HepG2 (cell line): ENCODE measurements at regions not wholly inside any gene's neighbourhood (a gene's known extent, or its start where the extent isn't known, plus 50 kb on each side); places are given as distances from the start of the nearest gene placed in this dataset.
A peak's percentile ranks its signal among the peaks of the same experiment; 100 is the strongest.

ENCODE experiments used
- ATAC-seq: fragments of 200-7000 bp; cut with Tn5 transposase; 3 replicates; pipeline ENCODE4 v1.9.1; 2020; ENCODE audit warnings: mild to moderate bottlenecking, moderate library complexity
- BruUV-seq: library from RNA; stranded (reverse); fragments of 400-500 nt; replicated peaks from 2 replicates; lab custom pipeline; 2021; lab: Mats Ljungman, UMichigan
- CTCF ChIA-PET: fragments of 300-600 bp; formaldehyde crosslinking; extraction: SDS; loops from one replicate; lab custom pipeline; 2021; ENCODE audit warnings: low total read pairs, inconsistent platforms, low intra/inter-chr PET ratio; lab: Yijun Ruan, JAX
- POLR2A ChIA-PET: fragments of 350-600 bp; sonication (Branson Sonifier 250); formaldehyde crosslinking; loops from one replicate; lab custom pipeline; 2020; ENCODE audit warnings: antibody characterized with exemption, inconsistent platforms; lab: Yijun Ruan, JAX
- DNase-seq: peaks from one replicate; pipeline ENCODE4 v3.0.0-alpha.2; 2015; ENCODE audit warnings: low spot score
- FAIRE-seq: peaks from 3 replicates; lab custom pipeline; 2011; peaks lifted over from hg19 to GRCh38; lab: Jason Lieb, UNC
- H2AFZ ChIP-seq: one replicate; pipeline ENCODE4 v1.6.1; 2011; ENCODE audit warnings: low read length, inconsistent platforms
- H3K27ac ChIP-seq: fragments of 300-600 bp; 3 replicates; pipeline ENCODE4 v1.8.0; 2011; ENCODE audit warnings: mixed run types, mild to moderate bottlenecking, mixed read lengths, low read length, inconsistent platforms; ENCODE audit not compliant: insufficient read depth; ENCODE audit errors: extremely low read length
- H3K27me3 ChIP-seq, 2 experiments: fragments of 200-600 bp in 1 of 2; 2 replicates in 1 of 2; 3 replicates in 1 of 2; pipeline versions ENCODE4 v1.6.0 to v1.8.0; 2011; ENCODE audit warnings: low read length in 2 of 2, mild to moderate bottlenecking in 2 of 2, moderate library complexity in 2 of 2, inconsistent platforms in 1 of 2; ENCODE audit not compliant: insufficient read depth in 2 of 2, control insufficient read depth in 1 of 2
- H3K36me3 ChIP-seq, 2 experiments: fragments of 200-600 bp in 1 of 2; replicated peaks in 1 of 2; 2 replicates in 1 of 2; 3 replicates in 1 of 2; pipeline versions ENCODE4 v1.5.1 to v1.8.0; 2011; ENCODE audit warnings: low read length in 2 of 2, inconsistent platforms in 1 of 2; ENCODE audit not compliant: insufficient read depth in 2 of 2, control insufficient read depth in 1 of 2
- H3K4me1 ChIP-seq: 2 replicates; pipeline ENCODE4 v1.5.1; 2012; ENCODE audit warnings: low read length, inconsistent platforms; ENCODE audit not compliant: insufficient read depth
- H3K4me2 ChIP-seq: 2 replicates; pipeline ENCODE4 v1.6.0; 2011; ENCODE audit warnings: low read depth, low read length, inconsistent platforms
- H3K4me3 ChIP-seq, 3 experiments: fragments of 200-600 bp in 1 of 3; sonication (generic), shearing (Covaris generic) in 1 of 3; replicated peaks in 1 of 3; 2 replicates each; pipeline ENCODE4 v1.5.1; 2011 to 2016; ENCODE audit warnings: low read length in 3 of 3, inconsistent platforms in 2 of 3, low read depth in 2 of 3, mild to moderate bottlenecking in 2 of 3, control low read depth in 1 of 3, mixed read lengths in 1 of 3; ENCODE audit not compliant: insufficient read depth in 1 of 3
- H3K79me2 ChIP-seq: one replicate; pipeline ENCODE4 v1.6.1; 2011; ENCODE audit warnings: low read length, inconsistent platforms; ENCODE audit not compliant: insufficient read depth
- H3K9ac ChIP-seq: 2 replicates; pipeline ENCODE4 v1.6.0; 2011; ENCODE audit warnings: mild to moderate bottlenecking, low read depth, low read length, inconsistent platforms; ENCODE audit not compliant: insufficient read depth
- H3K9me3 ChIP-seq: 2 replicates; pipeline ENCODE4 v1.5.1; 2012; ENCODE audit warnings: mild to moderate bottlenecking, low read length
- H4K20me1 ChIP-seq: 2 replicates; pipeline ENCODE4 v1.6.0; 2011; ENCODE audit warnings: inconsistent platforms, mild to moderate bottlenecking, low read length, moderate library complexity; ENCODE audit not compliant: insufficient read depth
- ATF6 ChIP-seq: sonication (generic); formaldehyde crosslinking; conservative IDR thresholded peaks from 2 replicates; pipeline ENCODE4 v1.4.0; 2020; ENCODE audit warnings: missing genetic modification reagents
- ATF7 ChIP-seq, 2 experiments: fragments of 450-650 bp in 1 of 2; sonication (generic) in 1 of 2; formaldehyde crosslinking in 1 of 2; IDR thresholded peaks; 2 replicates each; pipeline versions ENCODE4 v1.4.0 to v1.6.1; 2016 to 2020; ENCODE audit warnings: antibody characterized with exemption in 1 of 2, mild to moderate bottlenecking in 1 of 2, missing genetic modification reagents in 1 of 2
- CAMTA2 ChIP-seq: sonication (generic); formaldehyde crosslinking; IDR thresholded peaks from 2 replicates; pipeline ENCODE4 v1.4.0; 2020; ENCODE audit warnings: mild to moderate bottlenecking, missing genetic modification reagents, borderline replicate concordance
- HNF4A ChIP-seq: sonication (generic); formaldehyde crosslinking; IDR thresholded peaks from 2 replicates; pipeline ENCODE4 v1.4.0; 2020; ENCODE audit warnings: missing genetic modification reagents
- MEIS2 ChIP-seq: sonication (generic); formaldehyde crosslinking; IDR thresholded peaks from 2 replicates; pipeline ENCODE4 v1.9.0; 2021; ENCODE audit warnings: mild to moderate bottlenecking, missing genetic modification reagents
- MYPOP ChIP-seq: sonication (generic); formaldehyde crosslinking; IDR thresholded peaks from 2 replicates; pipeline ENCODE4 v1.8.1; 2023; ENCODE audit warnings: mild to moderate bottlenecking, moderate library complexity, missing genetic modification reagents
- SNAI1 ChIP-seq: sonication (generic); formaldehyde crosslinking; IDR thresholded peaks from 2 replicates; pipeline ENCODE4 v1.5.0; 2020; ENCODE audit warnings: mild to moderate bottlenecking, missing genetic modification reagents, borderline replicate concordance
- ZBTB8A ChIP-seq: sonication (generic); formaldehyde crosslinking; IDR thresholded peaks from 2 replicates; pipeline ENCODE4 v1.4.0; 2020; ENCODE audit warnings: mild to moderate bottlenecking, low read depth, missing genetic modification reagents, borderline replicate concordance
- ZNF263 ChIP-seq: sonication (generic); formaldehyde crosslinking; IDR thresholded peaks from 2 replicates; pipeline ENCODE4 v1.4.0; 2020; ENCODE audit warnings: missing genetic modification reagents
- WGBS: methylation state at CpG from one replicate; pipeline ENCODE4 v1.1.6; 2017; ENCODE audit warnings: low lambda C conversion rate; 5-methylcytosine and 5-hydroxymethylcytosine counted together
- in situ Hi-C: cut with HindIII; loops from 2 replicates; pipeline ENCODE4 v1.10.0; 2017; ENCODE audit warnings: low pct_unique_long_range_greater_than_20kb; ENCODE audit not compliant: extremely low pct_ligation_motif_present
- intact Hi-C: fragments of 100-400 bp; cut with micrococcal nuclease; formaldehyde crosslinking; loops from one replicate; pipeline ENCODE4 v1.10.0; 2022; ENCODE audit not compliant: unreplicated experiment
- TF ChIP-seq, protein P1 (sequence below): sonication (generic); formaldehyde crosslinking; conservative IDR thresholded peaks from 2 replicates; pipeline ENCODE4 v1.5.0; 2020; ENCODE audit warnings: missing genetic modification reagents
- TF ChIP-seq, protein P2 (sequence below): conservative IDR thresholded peaks from 2 replicates; pipeline ENCODE4 v1.6.1; 2018; ENCODE audit warnings: missing genetic modification reagents
- TF ChIP-seq, protein P3 (sequence below): sonication (generic); formaldehyde crosslinking; IDR thresholded peaks from 2 replicates; pipeline ENCODE4 v1.5.0; 2020; ENCODE audit warnings: mild to moderate bottlenecking, missing genetic modification reagents, borderline replicate concordance

DNA sequence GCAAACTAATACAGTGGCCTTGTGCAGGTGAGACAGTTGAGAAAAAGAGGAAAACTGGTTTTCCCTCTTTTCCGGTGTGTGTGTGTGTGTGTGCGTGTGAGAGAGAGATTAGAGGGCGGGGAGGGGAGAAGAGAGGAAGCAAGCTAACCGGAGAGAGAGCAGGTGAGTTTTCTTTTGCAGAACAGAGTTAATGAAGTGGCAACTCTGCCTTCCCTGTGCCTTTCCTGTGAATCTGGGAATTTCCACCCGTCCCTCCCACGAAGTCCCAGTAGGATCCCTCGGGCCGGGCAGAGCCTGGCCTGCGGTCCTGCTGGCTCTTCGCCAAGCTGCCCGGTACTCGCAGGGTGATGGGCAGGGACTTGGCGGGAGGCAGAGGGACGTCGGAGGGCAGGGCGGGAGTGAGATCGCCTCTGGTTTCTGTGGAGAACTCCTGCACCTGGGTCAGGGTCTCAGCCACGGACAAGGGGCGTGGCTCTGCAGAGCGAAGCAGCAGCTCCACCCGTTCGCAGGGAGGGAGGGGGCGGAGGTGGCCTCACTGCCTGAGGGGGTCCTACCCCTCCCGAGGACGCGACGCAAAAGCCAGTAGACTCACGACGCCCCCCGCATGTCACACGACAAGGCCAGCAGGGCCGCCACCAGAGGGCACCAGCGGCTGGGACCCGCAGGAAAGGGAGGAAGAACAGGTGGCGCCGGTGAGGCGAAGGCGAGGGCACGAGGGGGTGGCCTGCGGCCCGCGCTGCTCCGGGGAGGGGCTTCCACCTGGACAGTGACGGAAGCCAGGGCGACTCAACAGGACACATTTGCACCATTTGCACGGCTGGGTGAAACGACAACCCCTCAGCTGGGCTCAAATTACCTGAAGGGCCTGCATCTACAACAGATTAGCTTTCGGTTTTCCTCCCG, 51.2 kb upstream of the RNF182 start:
- Histone ChIP-seq H3K27me3 (peaks cover 0 to 17% of the 10 kb centered on the region in 2 experiments; a peak in 4 of 5 replicates), H3K4me1 (peaks cover 13% of the 10 kb centered on the region), H4K20me1 (no peaks in the 10 kb centered on the region), H3K9me3 (no peaks in the 10 kb centered on the region), H3K27ac (no peak overlapping the region), H3K4me2 (peak overlapping the region; percentile 82), H2AFZ (peak overlapping the region; percentile 62), H3K36me3 (no peaks in the 10 kb centered on the region), H3K4me3 (peak overlapping the region; percentile 23 to 64 (median 39); a peak in 5 of 6 replicates), H3K9ac (peak overlapping the region; percentile 2; the same call in 1 of the 2 replicates), H3K79me2 (no peaks in the 10 kb centered on the region)
- ChIA-PET POLR2A (no interaction called here), CTCF (interaction anchor here (2.1 kb wide), 2 partner anchors 78 to 193 kb away, joined by 10 to 20 read pairs; no protein-coding TSS in a partner anchor)
- ATAC-seq (peak; percentile 96), FAIRE-seq (no peak), DNase-seq (peak; percentile 69)
- intact Hi-C loops, result loop anchor here (1.0 kb wide), 1 partner anchor 78 kb away; no protein-coding TSS in a partner anchor
- WGBS, result 12% methylated on average over 26 of the region's 49 CpGs
- in situ Hi-C loops, result no loop called here
- no TSS peak for BruUV-seq
- TF ChIP-seq SNAI1 (CRISPR knock-in tag) (0 out of 2 replicates have a peak, but pooled peaks have one; percentile 85), ZBTB8A (CRISPR knock-in tag) (peak; percentile 79; the same call in 1 of the 2 replicates), CAMTA2 (CRISPR knock-in tag) (no peak), MEIS2 (CRISPR knock-in tag) (peak; percentile 85; the same call in 1 of the 2 replicates), HNF4A (CRISPR knock-in tag) (peak; percentile 22; the same call in 1 of the 2 replicates), ATF7 (IDR thresholded peaks at IDR 0.05) (no peak), ATF7 (CRISPR knock-in tag; IDR thresholded peaks at IDR 0.05) (peak; percentile 79), ZNF263 (CRISPR knock-in tag) (peak; percentile 81), ATF6 (CRISPR knock-in tag) (no peak; the same call in 1 of the 2 replicates), MYPOP (CRISPR knock-in tag) (peak; percentile 72)
- TF ChIP-seq, protein P1, sequence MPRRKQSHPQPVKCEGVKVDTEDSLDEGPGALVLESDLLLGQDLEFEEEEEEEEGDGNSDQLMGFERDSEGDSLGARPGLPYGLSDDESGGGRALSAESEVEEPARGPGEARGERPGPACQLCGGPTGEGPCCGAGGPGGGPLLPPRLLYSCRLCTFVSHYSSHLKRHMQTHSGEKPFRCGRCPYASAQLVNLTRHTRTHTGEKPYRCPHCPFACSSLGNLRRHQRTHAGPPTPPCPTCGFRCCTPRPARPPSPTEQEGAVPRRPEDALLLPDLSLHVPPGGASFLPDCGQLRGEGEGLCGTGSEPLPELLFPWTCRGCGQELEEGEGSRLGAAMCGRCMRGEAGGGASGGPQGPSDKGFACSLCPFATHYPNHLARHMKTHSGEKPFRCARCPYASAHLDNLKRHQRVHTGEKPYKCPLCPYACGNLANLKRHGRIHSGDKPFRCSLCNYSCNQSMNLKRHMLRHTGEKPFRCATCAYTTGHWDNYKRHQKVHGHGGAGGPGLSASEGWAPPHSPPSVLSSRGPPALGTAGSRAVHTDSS (CRISPR knock-in tag), result 0 out of 2 replicates have a peak, but pooled peaks have one; percentile 46
- TF ChIP-seq, protein P2, sequence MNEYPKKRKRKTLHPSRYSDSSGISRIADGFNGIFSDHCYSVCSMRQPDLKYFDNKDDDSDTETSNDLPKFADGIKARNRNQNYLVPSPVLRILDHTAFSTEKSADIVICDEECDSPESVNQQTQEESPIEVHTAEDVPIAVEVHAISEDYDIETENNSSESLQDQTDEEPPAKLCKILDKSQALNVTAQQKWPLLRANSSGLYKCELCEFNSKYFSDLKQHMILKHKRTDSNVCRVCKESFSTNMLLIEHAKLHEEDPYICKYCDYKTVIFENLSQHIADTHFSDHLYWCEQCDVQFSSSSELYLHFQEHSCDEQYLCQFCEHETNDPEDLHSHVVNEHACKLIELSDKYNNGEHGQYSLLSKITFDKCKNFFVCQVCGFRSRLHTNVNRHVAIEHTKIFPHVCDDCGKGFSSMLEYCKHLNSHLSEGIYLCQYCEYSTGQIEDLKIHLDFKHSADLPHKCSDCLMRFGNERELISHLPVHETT, result peak; percentile 85; the same call in 1 of the 2 replicates
- TF ChIP-seq, protein P3, sequence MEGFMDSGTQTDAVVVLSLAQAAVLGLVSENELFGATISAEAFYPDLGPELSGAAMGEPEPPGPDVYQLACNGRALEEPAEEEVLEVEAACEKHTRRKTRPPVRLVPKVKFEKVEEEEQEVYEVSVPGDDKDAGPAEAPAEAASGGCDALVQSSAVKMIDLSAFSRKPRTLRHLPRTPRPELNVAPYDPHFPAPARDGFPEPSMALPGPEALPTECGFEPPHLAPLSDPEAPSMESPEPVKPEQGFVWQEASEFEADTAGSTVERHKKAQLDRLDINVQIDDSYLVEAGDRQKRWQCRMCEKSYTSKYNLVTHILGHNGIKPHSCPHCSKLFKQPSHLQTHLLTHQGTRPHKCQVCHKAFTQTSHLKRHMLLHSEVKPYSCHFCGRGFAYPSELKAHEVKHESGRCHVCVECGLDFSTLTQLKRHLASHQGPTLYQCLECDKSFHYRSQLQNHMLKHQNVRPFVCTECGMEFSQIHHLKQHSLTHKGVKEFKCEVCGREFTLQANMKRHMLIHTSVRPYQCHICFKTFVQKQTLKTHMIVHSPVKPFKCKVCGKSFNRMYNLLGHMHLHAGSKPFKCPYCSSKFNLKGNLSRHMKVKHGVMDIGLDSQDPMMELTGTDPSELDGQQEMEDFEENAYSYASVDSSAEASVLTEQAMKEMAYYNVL (CRISPR knock-in tag), result peak; percentile 46; the same call in 1 of the 2 replicates
